IMR-90 (cell line): ENCODE measurements at regions not wholly inside any gene's neighbourhood (a gene's known extent, or its start where the extent isn't known, plus 50 kb on each side); places are given as distances from the start of the nearest gene placed in this dataset.

Experiments
- CTCF ChIP-seq: conservative IDR thresholded peaks from 2 replicates; pipeline ENCODE4 v1.5.1; 2012; ENCODE audit warnings: mild to moderate bottlenecking, low read depth, low read length, improper control_type of control experiment
- MAZ ChIP-seq: IDR thresholded peaks from 2 replicates; pipeline ENCODE4 v1.6.1; 2012; ENCODE audit warnings: low read depth, mild to moderate bottlenecking, low read length, improper control_type of control experiment, moderate library complexity, borderline replicate concordance
- POLR2A ChIP-seq: IDR thresholded peaks from 2 replicates; pipeline ENCODE4 v1.6.1; 2012; ENCODE audit warnings: mild to moderate bottlenecking, low read depth, low read length
- RAD21 ChIP-seq: IDR thresholded peaks from 2 replicates; pipeline ENCODE4 v1.6.1; 2012; ENCODE audit warnings: low read length, improper control_type of control experiment
- TF ChIP-seq, protein P1 (sequence below): fragments of 150-350 bp; IDR thresholded peaks from 2 replicates; pipeline ENCODE4 v1.6.1; 2016; ENCODE audit warnings: low read depth, mild to moderate bottlenecking, low read length, moderate library complexity, borderline replicate concordance

- TF ChIP-seq CTCF (no peak), POLR2A (no peak), RAD21 (no peak), MAZ (no peak)
- TF ChIP-seq, protein P1, sequence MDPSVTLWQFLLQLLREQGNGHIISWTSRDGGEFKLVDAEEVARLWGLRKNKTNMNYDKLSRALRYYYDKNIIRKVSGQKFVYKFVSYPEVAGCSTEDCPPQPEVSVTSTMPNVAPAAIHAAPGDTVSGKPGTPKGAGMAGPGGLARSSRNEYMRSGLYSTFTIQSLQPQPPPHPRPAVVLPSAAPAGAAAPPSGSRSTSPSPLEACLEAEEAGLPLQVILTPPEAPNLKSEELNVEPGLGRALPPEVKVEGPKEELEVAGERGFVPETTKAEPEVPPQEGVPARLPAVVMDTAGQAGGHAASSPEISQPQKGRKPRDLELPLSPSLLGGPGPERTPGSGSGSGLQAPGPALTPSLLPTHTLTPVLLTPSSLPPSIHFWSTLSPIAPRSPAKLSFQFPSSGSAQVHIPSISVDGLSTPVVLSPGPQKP, result no peak
These were observed 90.5 kb upstream of the DBX1 start for GRCh38 chr11:20250644-20251247.
